Thoracic aorta (tissue), 2 donors: ENCODE measurements at regions not wholly inside any gene's neighbourhood (a gene's known extent, or its start where the extent isn't known, plus 50 kb on each side); places are given as distances from the start of the nearest gene placed in this dataset.

Source experiments
- ATAC-seq: fragments of 150-250 bp; one replicate; pipeline ENCODE4 v1.8.0; 2017; ENCODE audit warnings: low read depth; ENCODE audit not compliant: insufficient number of reproducible peaks, low FRiP score
- DNase-seq: peaks from one replicate; pipeline ENCODE4 v3.0.0-alpha.2; 2020; ENCODE audit warnings: low spot score
- H3K27ac ChIP-seq, 2 donors: fragments of 200-600 bp; sonication (generic); 1 replicate in 1 of 2; 2 replicates in 1 of 2; pipeline ENCODE4 v1.5.1; 2016; ENCODE audit warnings: mild to moderate bottlenecking in 2 of 2, moderate library complexity in 2 of 2
- H3K27me3 ChIP-seq: fragments of 200-600 bp; sonication (generic); replicated peaks from 2 replicates; pipeline ENCODE4 v1.6.0; 2016; ENCODE audit warnings: mild to moderate bottlenecking; ENCODE audit not compliant: insufficient read depth
- H3K36me3 ChIP-seq: fragments of 200-600 bp; sonication (generic); one replicate; pipeline ENCODE4 v1.5.1; 2016
- H3K4me1 ChIP-seq, 2 donors: fragments of 200-600 bp; sonication (generic); 1 replicate in 1 of 2; 2 replicates in 1 of 2; pipeline versions ENCODE4 v1.5.1 to v1.6.0; 2016; ENCODE audit warnings: low read depth in 2 of 2, mild to moderate bottlenecking in 1 of 2; ENCODE audit not compliant: control insufficient read depth in 1 of 2
- H3K4me3 ChIP-seq: fragments of 200-600 bp; sonication (generic); 2 replicates; pipeline ENCODE4 v1.5.1; 2016; ENCODE audit warnings: mild to moderate bottlenecking
- H3K9me3 ChIP-seq: fragments of 200-600 bp; sonication (generic); 2 replicates; pipeline ENCODE4 v1.5.1; 2016
- CTCF ChIP-seq: fragments of 200-600 bp; sonication (generic); IDR thresholded peaks from one replicate; pipeline ENCODE4 v1.5.1; 2019; ENCODE audit warnings: antibody characterized with exemption

- H3K9me3 ChIP-seq: no peaks in the 10 kb centered on the region
- no peaks in the 10 kb centered on the region for H3K27me3 ChIP-seq
- no peak overlapping the region for H3K27ac ChIP-seq
- no peak overlapping the region for H3K4me3 ChIP-seq
- no peak for TF ChIP-seq CTCF
- H3K36me3 ChIP-seq: no peaks in the 10 kb centered on the region
- peaks cover 0 to 8% of the 10 kb centered on the region in 2 donors for H3K4me1 ChIP-seq
- ATAC-seq (no peak), DNase-seq (no peak)
Measured at GRCh38 chr4:110898290-110898689, 275.4 kb upstream of the PITX2 start.

GRCh38 chr4:110900213-110900769, 277.4 kb upstream of the PITX2 start:
- Histone ChIP-seq H3K4me1 (peaks cover 0 to 8% of the 10 kb centered on the region in 2 donors), H3K27ac (no peak overlapping the region), H3K4me3 (no peak overlapping the region), H3K9me3 (no peaks in the 10 kb centered on the region), H3K27me3 (no peaks in the 10 kb centered on the region), H3K36me3 (no peaks in the 10 kb centered on the region)
- TF ChIP-seq CTCF: no peak
- no peak for ATAC-seq
- no peak for DNase-seq

GRCh38 chr4:110902500-110902899, 279.6 kb upstream of the PITX2 start:
- no peak overlapping the region for H3K4me3 ChIP-seq
- no peaks in the 10 kb centered on the region for H3K9me3 ChIP-seq
- no peak for DNase-seq
- no peak for TF ChIP-seq CTCF
- no peak for ATAC-seq
- H3K27ac ChIP-seq: no peak overlapping the region
- no peaks in the 10 kb centered on the region for H3K27me3 ChIP-seq
- no peaks in the 10 kb centered on the region for H3K36me3 ChIP-seq
- H3K4me1 ChIP-seq: peaks cover 0 to 8% of the 10 kb centered on the region in 2 donors

GRCh38 chr4:110904435-110905065, 281.7 kb upstream of the PITX2 start:
- ATAC-seq (no peak), DNase-seq (no peak)
- Histone ChIP-seq H3K36me3 (no peaks in the 10 kb centered on the region), H3K9me3 (no peaks in the 10 kb centered on the region), H3K27ac (no peak overlapping the region), H3K27me3 (no peaks in the 10 kb centered on the region), H3K4me1 (peaks cover 0 to 4% of the 10 kb centered on the region in 2 donors), H3K4me3 (no peak overlapping the region)
- TF ChIP-seq CTCF: no peak

- no peaks in the 10 kb centered on the region for H3K27me3 ChIP-seq
- H3K4me1 ChIP-seq: no peaks in the 10 kb centered on the region
- DNase-seq (no peak), ATAC-seq (no peak)
- H3K4me3 ChIP-seq: no peak overlapping the region
- no peak overlapping the region for H3K27ac ChIP-seq
- TF ChIP-seq CTCF: no peak
- H3K9me3 ChIP-seq: no peaks in the 10 kb centered on the region
- H3K36me3 ChIP-seq: no peaks in the 10 kb centered on the region
Measured at GRCh38 chr4:110905367-110905766, 282.5 kb upstream of the PITX2 start.
